ENCODE measurements at regions not wholly inside any gene's neighbourhood (a gene's known extent, or its start where the extent isn't known, plus 50 kb on each side); places are given as distances from the start of the nearest gene placed in this dataset.
"Not testable (repeated sequence)": the region's sequence is repeated elsewhere in the genome, so short reads cannot be mapped to it uniquely, and the experiment has no call there.

GRCh38 chr7:115638853-115639252 is 391.7 kb downstream of the TFEC start:
- H3K36me3 Mint-ChIP-seq (ENCODE audit: low read depth): no peaks in the 10 kb centered on the region
- no peaks in the 10 kb centered on the region for H3K27me3 Mint-ChIP-seq
- H3K4me1 Mint-ChIP-seq: no peaks in the 10 kb centered on the region
- CTCF ChIA-PET: interaction anchor here (1.0 kb wide), 1 partner anchor 11 kb away, joined by 3 read pairs; no protein-coding TSS in a partner anchor
- no peak overlapping the region for H3K27ac Mint-ChIP-seq
- DNase-seq: no peak
- no peaks in the 10 kb centered on the region for H3K9me3 Mint-ChIP-seq
- no peak overlapping the region for H3K4me3 Mint-ChIP-seq
- POLR2A ChIA-PET: no interaction called here

- no peaks in the 10 kb centered on the region for H3K9me3 Mint-ChIP-seq
- H3K27me3 Mint-ChIP-seq: no peaks in the 10 kb centered on the region
- H3K4me3 Mint-ChIP-seq: no peak overlapping the region
- no peaks in the 10 kb centered on the region for H3K4me1 Mint-ChIP-seq
- no peak for DNase-seq
- CTCF ChIA-PET: no interaction called here
- POLR2A ChIA-PET: no interaction called here
- H3K36me3 Mint-ChIP-seq (ENCODE audit: low read depth): no peaks in the 10 kb centered on the region
- no peak overlapping the region for H3K27ac Mint-ChIP-seq
Observed at GRCh38 chr7:115637128-115637527, 393.4 kb downstream of the TFEC start.

- H3K4me3 Mint-ChIP-seq: no peak overlapping the region
- no peaks in the 10 kb centered on the region for H3K9me3 Mint-ChIP-seq
- H3K36me3 Mint-ChIP-seq (ENCODE audit: low read depth): no peaks in the 10 kb centered on the region
- H3K27me3 Mint-ChIP-seq: no peaks in the 10 kb centered on the region
- ChIA-PET CTCF (no interaction called here), POLR2A (no interaction called here)
- H3K4me1 Mint-ChIP-seq: no peaks in the 10 kb centered on the region
- no peak for DNase-seq
- no peak overlapping the region for H3K27ac Mint-ChIP-seq
Observed at GRCh38 chr7:115635876-115636275, 394.7 kb downstream of the TFEC start.

- Mint-ChIP-seq H3K4me1 (no peaks in the 10 kb centered on the region), H3K27me3 (no peaks in the 10 kb centered on the region), H3K27ac (no peak overlapping the region), H3K4me3 (no peak overlapping the region), H3K36me3 (ENCODE audit: low read depth) (no peaks in the 10 kb centered on the region), H3K9me3 (no peaks in the 10 kb centered on the region)
- CTCF ChIA-PET: no interaction called here
- DNase-seq: no peak
- POLR2A ChIA-PET: no interaction called here
Observed at GRCh38 chr7:115635376-115635775, 395.2 kb downstream of the TFEC start.

GRCh38 chr7:115634633-115635032 is 395.9 kb downstream of the TFEC start:
- Mint-ChIP-seq H3K36me3 (ENCODE audit: low read depth) (no peaks in the 10 kb centered on the region), H3K27ac (no peak overlapping the region), H3K4me3 (no peak overlapping the region), H3K9me3 (no peaks in the 10 kb centered on the region), H3K4me1 (no peaks in the 10 kb centered on the region), H3K27me3 (no peaks in the 10 kb centered on the region)
- DNase-seq: no peak
- CTCF ChIA-PET: no interaction called here
- POLR2A ChIA-PET: no interaction called here

- Mint-ChIP-seq H3K36me3 (ENCODE audit: low read depth) (no peaks in the 10 kb centered on the region), H3K27ac (no peak overlapping the region), H3K27me3 (no peaks in the 10 kb centered on the region), H3K4me1 (no peaks in the 10 kb centered on the region), H3K9me3 (no peaks in the 10 kb centered on the region), H3K4me3 (no peak overlapping the region)
- ChIA-PET POLR2A (no interaction called here), CTCF (no interaction called here)
- no peak for DNase-seq
Observed at GRCh38 chr7:115632636-115633035, 397.9 kb downstream of the TFEC start.

GRCh38 chr7:115631782-115632181 is 398.8 kb downstream of the TFEC start:
- DNase-seq: no peak
- H3K4me3 Mint-ChIP-seq: no peak overlapping the region
- no peak overlapping the region for H3K27ac Mint-ChIP-seq
- no peaks in the 10 kb centered on the region for H3K36me3 Mint-ChIP-seq (ENCODE audit: low read depth)
- H3K9me3 Mint-ChIP-seq: no peaks in the 10 kb centered on the region
- POLR2A ChIA-PET: no interaction called here
- H3K27me3 Mint-ChIP-seq: no peaks in the 10 kb centered on the region
- CTCF ChIA-PET: no interaction called here
- no peaks in the 10 kb centered on the region for H3K4me1 Mint-ChIP-seq

GRCh38 chr7:115630049-115630448 is 400.5 kb downstream of the TFEC start:
- Mint-ChIP-seq H3K9me3 (no peaks in the 10 kb centered on the region), H3K4me1 (no peaks in the 10 kb centered on the region)

GRCh38 chr7:115618676-115619075 is 411.9 kb downstream of the TFEC start:
- H3K27ac Mint-ChIP-seq: no peak overlapping the region
- H3K36me3 Mint-ChIP-seq (ENCODE audit: low read depth): no peaks in the 10 kb centered on the region
- no peaks in the 10 kb centered on the region for H3K4me1 Mint-ChIP-seq
- DNase-seq: no peak
- no peaks in the 10 kb centered on the region for H3K9me3 Mint-ChIP-seq
- ChIA-PET CTCF (no interaction called here), POLR2A (no interaction called here)
- no peak overlapping the region for H3K4me3 Mint-ChIP-seq
- no peaks in the 10 kb centered on the region for H3K27me3 Mint-ChIP-seq

More at GRCh38 chr7:115630049-115630448, 400.5 kb downstream of the TFEC start:
- H3K36me3 Mint-ChIP-seq (ENCODE audit: low read depth): no peaks in the 10 kb centered on the region
- POLR2A ChIA-PET: no interaction called here
- H3K4me3 Mint-ChIP-seq: no peak overlapping the region
- H3K27ac Mint-ChIP-seq: no peak overlapping the region
- DNase-seq: no peak
- CTCF ChIA-PET: no interaction called here
- H3K27me3 Mint-ChIP-seq: no peaks in the 10 kb centered on the region

- DNase-seq: no peak
- Mint-ChIP-seq H3K9me3 (no peaks in the 10 kb centered on the region), H3K27ac (no peak overlapping the region), H3K27me3 (no peaks in the 10 kb centered on the region), H3K4me1 (no peaks in the 10 kb centered on the region), H3K36me3 (ENCODE audit: low read depth) (no peaks in the 10 kb centered on the region), H3K4me3 (no peak overlapping the region)
- POLR2A ChIA-PET: no interaction called here
- CTCF ChIA-PET: no interaction called here
Observed at GRCh38 chr7:115613836-115614235, 416.7 kb downstream of the TFEC start.

- Mint-ChIP-seq H3K4me1 (no peaks in the 10 kb centered on the region), H3K27ac (no peak overlapping the region), H3K4me3 (no peak overlapping the region), H3K27me3 (no peaks in the 10 kb centered on the region), H3K9me3 (no peaks in the 10 kb centered on the region), H3K36me3 (ENCODE audit: low read depth) (no peaks in the 10 kb centered on the region)
- DNase-seq: no peak
- ChIA-PET POLR2A (no interaction called here), CTCF (no interaction called here)
Observed at GRCh38 chr7:115603416-115603815, 427.1 kb downstream of the TFEC start.

- Mint-ChIP-seq H3K36me3 (ENCODE audit: low read depth) (no peaks in the 10 kb centered on the region), H3K4me3 (no peak overlapping the region), H3K27me3 (no peaks in the 10 kb centered on the region), H3K9me3 (peaks cover 9% of the 10 kb centered on the region), H3K4me1 (no peaks in the 10 kb centered on the region), H3K27ac (no peak overlapping the region)
- CTCF ChIA-PET: no interaction called here
- POLR2A ChIA-PET: no interaction called here
- DNase-seq: no peak
Observed at GRCh38 chr7:115600207-115600606, 430.4 kb downstream of the TFEC start.

GRCh38 chr7:115599184-115599583 is 431.4 kb downstream of the TFEC start:
- H3K27ac Mint-ChIP-seq; POLR2A ChIA-PET; H3K4me1 Mint-ChIP-seq; DNase-seq; H3K27me3 Mint-ChIP-seq; H3K36me3 Mint-ChIP-seq (ENCODE audit: low read depth); H3K4me3 Mint-ChIP-seq; CTCF ChIA-PET: not testable (repeated sequence)
- H3K9me3 Mint-ChIP-seq: peaks cover 10% of the 10 kb centered on the region

- H3K36me3 Mint-ChIP-seq (ENCODE audit: low read depth); DNase-seq; CTCF ChIA-PET; POLR2A ChIA-PET; H3K4me1 Mint-ChIP-seq; H3K4me3 Mint-ChIP-seq; H3K27ac Mint-ChIP-seq; H3K27me3 Mint-ChIP-seq: not testable (repeated sequence)
- peaks cover 10% of the 10 kb centered on the region for H3K9me3 Mint-ChIP-seq
Observed at GRCh38 chr7:115597220-115597619, 433.3 kb downstream of the TFEC start.

GRCh38 chr7:115593111-115593510 is 437.5 kb downstream of the TFEC start:
- Mint-ChIP-seq H3K4me1 (no peaks in the 10 kb centered on the region), H3K36me3 (ENCODE audit: low read depth) (no peaks in the 10 kb centered on the region), H3K27ac (no peak overlapping the region), H3K9me3 (peaks cover 10% of the 10 kb centered on the region), H3K4me3 (no peak overlapping the region), H3K27me3 (no peaks in the 10 kb centered on the region)
- POLR2A ChIA-PET: no interaction called here
- no peak for DNase-seq
- CTCF ChIA-PET: no interaction called here
